IMR-90 (cell line): ENCODE measurements at regions not wholly inside any gene's neighbourhood (a gene's known extent, or its start where the extent isn't known, plus 50 kb on each side); places are given as distances from the start of the nearest gene placed in this dataset.
"Not testable (repeated sequence)": the region's sequence is repeated elsewhere in the genome, so short reads cannot be mapped to it uniquely, and the experiment has no call there.

ENCODE experiments used
- BHLHE40 ChIP-seq: fragments of 150-350 bp; IDR thresholded peaks from 2 replicates; pipeline ENCODE4 v1.6.1; 2016; ENCODE audit warnings: mild to moderate bottlenecking, low read depth, low read length
- CTCF ChIP-seq: conservative IDR thresholded peaks from 2 replicates; pipeline ENCODE4 v1.5.1; 2012; ENCODE audit warnings: mild to moderate bottlenecking, low read depth, low read length, improper control_type of control experiment
- MAFK ChIP-seq: IDR thresholded peaks from 2 replicates; pipeline ENCODE4 v1.6.1; 2012; ENCODE audit warnings: low read depth, low read length, improper control_type of control experiment
- POLR2A ChIP-seq: IDR thresholded peaks from 2 replicates; pipeline ENCODE4 v1.6.1; 2012; ENCODE audit warnings: mild to moderate bottlenecking, low read depth, low read length
- RAD21 ChIP-seq: IDR thresholded peaks from 2 replicates; pipeline ENCODE4 v1.6.1; 2012; ENCODE audit warnings: low read length, improper control_type of control experiment
- RCOR1 ChIP-seq: IDR thresholded peaks from 2 replicates; pipeline ENCODE4 v1.6.1; 2012; ENCODE audit warnings: mild to moderate bottlenecking, low read length, improper control_type of control experiment; ENCODE audit not compliant: insufficient replicate concordance

GRCh38 chrX:37087875-37088274 lies 79.7 kb downstream of the FAM47C start:
- TF ChIP-seq BHLHE40, CTCF, RCOR1, POLR2A, MAFK, RAD21: not testable (repeated sequence)
